SK-N-SH (cell line): ENCODE measurements at regions not wholly inside any gene's neighbourhood (a gene's known extent, or its start where the extent isn't known, plus 50 kb on each side); places are given as distances from the start of the nearest gene placed in this dataset.

Source experiments
- CTCF ChIP-seq: fragments of 200-600 bp; sonication (generic); IDR thresholded peaks from 2 replicates; pipeline ENCODE4 v1.6.1; 2017; ENCODE audit warnings: antibody characterized with exemption, mild to moderate bottlenecking, moderate library complexity
- RCOR1 ChIP-seq: fragments of 150-350 bp; IDR thresholded peaks from 2 replicates; pipeline ENCODE4 v1.6.1; 2017; ENCODE audit warnings: antibody characterized with exemption, low read length
- RXRA ChIP-seq: IDR thresholded peaks from 2 replicates; pipeline ENCODE4 v1.4.0; 2012; ENCODE audit warnings: low read depth, mild to moderate bottlenecking, borderline replicate concordance
- SMC3 ChIP-seq: IDR thresholded peaks from 2 replicates; pipeline ENCODE4 v1.6.1; 2012; ENCODE audit warnings: low read depth, low read length, improper control_type of control experiment
- USF2 ChIP-seq: fragments of 150-350 bp; IDR thresholded peaks from 2 replicates; pipeline ENCODE4 v1.6.1; 2017; ENCODE audit warnings: antibody characterized with exemption, low read length, low read depth, borderline replicate concordance

GRCh38 chr2:59502981-59503380 lies 1050.5 kb downstream of the BCL11A start:
- no peak for TF ChIP-seq SMC3
- no peak for TF ChIP-seq RCOR1
- TF ChIP-seq CTCF = no peak
- TF ChIP-seq RXRA = no peak
- no peak for TF ChIP-seq USF2
